ENCODE measurements at regions not wholly inside any gene's neighbourhood (a gene's known extent, or its start where the extent isn't known, plus 50 kb on each side); places are given as distances from the start of the nearest gene placed in this dataset.

DNA sequence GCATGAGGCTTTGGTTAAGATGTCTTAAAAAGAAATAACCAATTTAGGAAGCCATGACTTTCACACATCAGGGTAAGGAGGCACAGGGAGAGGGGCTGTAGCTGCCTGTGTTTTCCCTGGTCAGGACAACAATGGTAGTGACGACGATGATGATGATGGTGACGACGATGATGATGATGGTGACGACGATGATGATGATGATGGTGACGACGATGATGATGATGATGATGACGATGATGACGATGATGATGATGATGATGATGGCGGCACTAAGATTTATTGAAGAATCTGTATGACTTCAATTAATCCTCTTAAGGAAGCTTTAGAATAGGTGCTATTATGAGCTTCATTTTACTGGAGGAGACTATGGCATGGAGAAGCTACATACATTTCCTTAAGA is 284.1 kb upstream of the TNRC6C start:
- Histone ChIP-seq H3K4me3 (ENCODE audit: low read length) (no peak overlapping the region), H3K79me2 (ENCODE audit: control insufficient read depth, low read length) (no peaks in the 10 kb centered on the region), H3F3A (ENCODE audit: control insufficient read depth, insufficient read depth) (no peaks in the 10 kb centered on the region), H3K36me3 (ENCODE audit: control insufficient read depth, low read length) (no peaks in the 10 kb centered on the region), H4K20me1 (ENCODE audit: control insufficient read depth, insufficient read depth, low read depth, low read length) (no peaks in the 10 kb centered on the region), H3K4me1 (ENCODE audit: control insufficient read depth, low read length) (no peaks in the 10 kb centered on the region), H3K9me3 (ENCODE audit: control insufficient read depth, insufficient read depth, low read length) (no peaks in the 10 kb centered on the region), H3K9me2 (replicated peaks; ENCODE audit: control insufficient read depth, low read length) (no peaks in the 10 kb centered on the region), H3K4me2 (ENCODE audit: low read length) (no peak overlapping the region), H3K27me3 (ENCODE audit: control insufficient read depth, low read length) (peaks cover 13% of the 10 kb centered on the region), H3K27ac (ENCODE audit: low read depth, low read length) (no peak overlapping the region)
- TF ChIP-seq, protein P1, sequence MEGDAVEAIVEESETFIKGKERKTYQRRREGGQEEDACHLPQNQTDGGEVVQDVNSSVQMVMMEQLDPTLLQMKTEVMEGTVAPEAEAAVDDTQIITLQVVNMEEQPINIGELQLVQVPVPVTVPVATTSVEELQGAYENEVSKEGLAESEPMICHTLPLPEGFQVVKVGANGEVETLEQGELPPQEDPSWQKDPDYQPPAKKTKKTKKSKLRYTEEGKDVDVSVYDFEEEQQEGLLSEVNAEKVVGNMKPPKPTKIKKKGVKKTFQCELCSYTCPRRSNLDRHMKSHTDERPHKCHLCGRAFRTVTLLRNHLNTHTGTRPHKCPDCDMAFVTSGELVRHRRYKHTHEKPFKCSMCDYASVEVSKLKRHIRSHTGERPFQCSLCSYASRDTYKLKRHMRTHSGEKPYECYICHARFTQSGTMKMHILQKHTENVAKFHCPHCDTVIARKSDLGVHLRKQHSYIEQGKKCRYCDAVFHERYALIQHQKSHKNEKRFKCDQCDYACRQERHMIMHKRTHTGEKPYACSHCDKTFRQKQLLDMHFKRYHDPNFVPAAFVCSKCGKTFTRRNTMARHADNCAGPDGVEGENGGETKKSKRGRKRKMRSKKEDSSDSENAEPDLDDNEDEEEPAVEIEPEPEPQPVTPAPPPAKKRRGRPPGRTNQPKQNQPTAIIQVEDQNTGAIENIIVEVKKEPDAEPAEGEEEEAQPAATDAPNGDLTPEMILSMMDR (IDR thresholded peaks at IDR 0.05; ENCODE audit: low read depth, low read length, poor library complexity, severe bottlenecking), result no peak
- no peak for TF ChIP-seq EZH2phosphoT487 (IDR thresholded peaks at IDR 0.05; ENCODE audit: borderline replicate concordance, low read length)

DNA sequence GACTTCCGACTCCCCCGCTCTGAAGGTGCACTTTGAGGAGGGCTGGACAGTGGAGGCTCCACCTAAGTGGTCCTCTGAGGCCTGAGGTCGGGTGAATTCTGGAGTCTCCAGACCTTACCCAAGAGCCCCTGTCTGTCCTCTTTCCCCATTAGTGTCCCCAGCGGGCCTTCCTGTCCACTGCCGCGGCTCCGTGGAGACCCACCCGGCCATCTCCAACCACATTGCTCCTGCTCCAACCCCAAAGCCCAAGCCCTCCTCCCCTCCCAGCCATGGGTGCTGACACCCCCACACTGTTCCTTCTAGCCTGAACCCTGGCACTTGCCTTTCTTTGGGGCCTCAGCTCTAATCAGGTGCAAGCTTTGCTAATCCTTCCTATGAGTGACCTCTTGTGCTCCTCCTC is 283.1 kb upstream of the TNRC6C start:
- no peak for TF ChIP-seq EZH2phosphoT487 (IDR thresholded peaks at IDR 0.05; ENCODE audit: borderline replicate concordance, low read length)
- TF ChIP-seq, protein P1 (IDR thresholded peaks at IDR 0.05; ENCODE audit: low read depth, low read length, poor library complexity, severe bottlenecking), result no peak
- no peaks in the 10 kb centered on the region for H3F3A ChIP-seq (ENCODE audit: control insufficient read depth, insufficient read depth)
- peaks cover 13% of the 10 kb centered on the region for H3K27me3 ChIP-seq (ENCODE audit: control insufficient read depth, low read length)
- H3K9me3 ChIP-seq (ENCODE audit: control insufficient read depth, insufficient read depth, low read length), result no peaks in the 10 kb centered on the region
- H3K4me2 ChIP-seq (ENCODE audit: low read length), result no peak overlapping the region
- no peaks in the 10 kb centered on the region for H3K79me2 ChIP-seq (ENCODE audit: control insufficient read depth, low read length)
- no peaks in the 10 kb centered on the region for H3K36me3 ChIP-seq (ENCODE audit: control insufficient read depth, low read length)
- no peak overlapping the region for H3K27ac ChIP-seq (ENCODE audit: low read depth, low read length)
- H3K4me1 ChIP-seq (ENCODE audit: control insufficient read depth, low read length), result no peaks in the 10 kb centered on the region
- no peaks in the 10 kb centered on the region for H3K9me2 ChIP-seq (replicated peaks; ENCODE audit: control insufficient read depth, low read length)
- no peak overlapping the region for H3K4me3 ChIP-seq (ENCODE audit: low read length)
- H4K20me1 ChIP-seq (ENCODE audit: control insufficient read depth, insufficient read depth, low read depth, low read length), result no peaks in the 10 kb centered on the region

DNA sequence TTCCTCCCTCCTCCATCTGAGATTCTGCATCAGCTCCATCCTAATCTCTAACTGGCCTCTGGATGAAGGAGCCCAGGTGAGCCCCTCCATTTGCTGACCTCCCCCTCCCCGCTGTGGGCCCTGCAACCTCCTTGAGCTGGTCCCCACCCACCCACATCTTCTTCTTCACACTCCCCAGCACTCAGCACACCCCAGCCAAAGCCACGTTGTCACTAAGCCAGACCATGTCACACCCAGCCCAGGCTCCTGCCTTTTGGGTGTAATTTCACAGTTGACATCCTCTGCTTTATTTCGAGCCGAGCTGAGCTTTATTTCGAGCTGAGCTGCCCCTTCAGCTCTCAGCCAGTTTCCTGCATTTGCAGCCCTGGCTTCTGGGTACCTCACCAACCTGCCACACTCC is 282.7 kb upstream of the TNRC6C start:
- H3K4me2 ChIP-seq (ENCODE audit: low read length), result no peak overlapping the region
- no peaks in the 10 kb centered on the region for H3K9me3 ChIP-seq (ENCODE audit: control insufficient read depth, insufficient read depth, low read length)
- H3K4me1 ChIP-seq (ENCODE audit: control insufficient read depth, low read length), result no peaks in the 10 kb centered on the region
- no peaks in the 10 kb centered on the region for H4K20me1 ChIP-seq (ENCODE audit: control insufficient read depth, insufficient read depth, low read depth, low read length)
- H3K9me2 ChIP-seq (replicated peaks; ENCODE audit: control insufficient read depth, low read length), result no peaks in the 10 kb centered on the region
- no peaks in the 10 kb centered on the region for H3K36me3 ChIP-seq (ENCODE audit: control insufficient read depth, low read length)
- no peaks in the 10 kb centered on the region for H3F3A ChIP-seq (ENCODE audit: control insufficient read depth, insufficient read depth)
- no peak overlapping the region for H3K4me3 ChIP-seq (ENCODE audit: low read length)
- no peak overlapping the region for H3K27ac ChIP-seq (ENCODE audit: low read depth, low read length)
- peaks cover 13% of the 10 kb centered on the region for H3K27me3 ChIP-seq (ENCODE audit: control insufficient read depth, low read length)
- H3K79me2 ChIP-seq (ENCODE audit: control insufficient read depth, low read length), result no peaks in the 10 kb centered on the region
- TF ChIP-seq, protein P1 (IDR thresholded peaks at IDR 0.05; ENCODE audit: low read depth, low read length, poor library complexity, severe bottlenecking), result no peak
- no peak for TF ChIP-seq EZH2phosphoT487 (IDR thresholded peaks at IDR 0.05; ENCODE audit: borderline replicate concordance, low read length)

DNA sequence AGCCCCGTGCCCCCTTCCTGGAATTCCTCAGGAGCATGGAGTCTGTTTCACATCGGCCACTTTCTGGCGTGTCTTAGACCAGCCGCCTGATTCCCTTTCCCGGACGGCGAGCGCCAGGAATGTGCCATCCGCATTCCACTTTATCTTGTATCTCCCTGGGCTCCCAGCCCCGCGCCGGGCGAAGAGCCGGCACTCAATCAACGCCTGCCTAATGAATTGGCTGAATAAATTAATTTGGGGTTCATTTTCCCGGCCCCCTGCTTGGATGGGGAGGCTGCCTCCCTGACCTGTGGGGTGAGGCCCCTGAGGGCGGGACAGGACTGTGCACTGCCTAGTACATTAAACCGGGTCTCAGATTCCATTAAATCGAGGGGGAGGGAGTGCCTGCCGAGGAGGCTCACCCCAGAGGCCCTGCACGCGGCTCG is 282.3 kb upstream of the TNRC6C start:
- H3K9me2 ChIP-seq (replicated peaks; ENCODE audit: control insufficient read depth, low read length), result no peaks in the 10 kb centered on the region
- H3K4me1 ChIP-seq (ENCODE audit: control insufficient read depth, low read length), result no peaks in the 10 kb centered on the region
- peaks cover 13% of the 10 kb centered on the region for H3K27me3 ChIP-seq (ENCODE audit: control insufficient read depth, low read length)
- H3K4me3 ChIP-seq (ENCODE audit: low read length), result no peak overlapping the region
- no peaks in the 10 kb centered on the region for H3K79me2 ChIP-seq (ENCODE audit: control insufficient read depth, low read length)
- no peak overlapping the region for H3K4me2 ChIP-seq (ENCODE audit: low read length)
- H3F3A ChIP-seq (ENCODE audit: control insufficient read depth, insufficient read depth), result no peaks in the 10 kb centered on the region
- no peaks in the 10 kb centered on the region for H4K20me1 ChIP-seq (ENCODE audit: control insufficient read depth, insufficient read depth, low read depth, low read length)
- TF ChIP-seq EZH2phosphoT487 (IDR thresholded peaks at IDR 0.05; ENCODE audit: borderline replicate concordance, low read length), result no peak
- TF ChIP-seq, protein P1 (IDR thresholded peaks at IDR 0.05; ENCODE audit: low read depth, low read length, poor library complexity, severe bottlenecking), result no peak
- no peaks in the 10 kb centered on the region for H3K36me3 ChIP-seq (ENCODE audit: control insufficient read depth, low read length)
- no peak overlapping the region for H3K27ac ChIP-seq (ENCODE audit: low read depth, low read length)
- H3K9me3 ChIP-seq (ENCODE audit: control insufficient read depth, insufficient read depth, low read length), result no peaks in the 10 kb centered on the region
